ENCODE measurements at regions not wholly inside any gene's neighbourhood (a gene's known extent, or its start where the extent isn't known, plus 50 kb on each side); places are given as distances from the start of the nearest gene placed in this dataset.

- TF ChIP-seq, protein P1, sequence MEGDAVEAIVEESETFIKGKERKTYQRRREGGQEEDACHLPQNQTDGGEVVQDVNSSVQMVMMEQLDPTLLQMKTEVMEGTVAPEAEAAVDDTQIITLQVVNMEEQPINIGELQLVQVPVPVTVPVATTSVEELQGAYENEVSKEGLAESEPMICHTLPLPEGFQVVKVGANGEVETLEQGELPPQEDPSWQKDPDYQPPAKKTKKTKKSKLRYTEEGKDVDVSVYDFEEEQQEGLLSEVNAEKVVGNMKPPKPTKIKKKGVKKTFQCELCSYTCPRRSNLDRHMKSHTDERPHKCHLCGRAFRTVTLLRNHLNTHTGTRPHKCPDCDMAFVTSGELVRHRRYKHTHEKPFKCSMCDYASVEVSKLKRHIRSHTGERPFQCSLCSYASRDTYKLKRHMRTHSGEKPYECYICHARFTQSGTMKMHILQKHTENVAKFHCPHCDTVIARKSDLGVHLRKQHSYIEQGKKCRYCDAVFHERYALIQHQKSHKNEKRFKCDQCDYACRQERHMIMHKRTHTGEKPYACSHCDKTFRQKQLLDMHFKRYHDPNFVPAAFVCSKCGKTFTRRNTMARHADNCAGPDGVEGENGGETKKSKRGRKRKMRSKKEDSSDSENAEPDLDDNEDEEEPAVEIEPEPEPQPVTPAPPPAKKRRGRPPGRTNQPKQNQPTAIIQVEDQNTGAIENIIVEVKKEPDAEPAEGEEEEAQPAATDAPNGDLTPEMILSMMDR (IDR thresholded peaks at IDR 0.05; ENCODE audit: insufficient read depth, low read length): no peak
- TF ChIP-seq, protein P2, sequence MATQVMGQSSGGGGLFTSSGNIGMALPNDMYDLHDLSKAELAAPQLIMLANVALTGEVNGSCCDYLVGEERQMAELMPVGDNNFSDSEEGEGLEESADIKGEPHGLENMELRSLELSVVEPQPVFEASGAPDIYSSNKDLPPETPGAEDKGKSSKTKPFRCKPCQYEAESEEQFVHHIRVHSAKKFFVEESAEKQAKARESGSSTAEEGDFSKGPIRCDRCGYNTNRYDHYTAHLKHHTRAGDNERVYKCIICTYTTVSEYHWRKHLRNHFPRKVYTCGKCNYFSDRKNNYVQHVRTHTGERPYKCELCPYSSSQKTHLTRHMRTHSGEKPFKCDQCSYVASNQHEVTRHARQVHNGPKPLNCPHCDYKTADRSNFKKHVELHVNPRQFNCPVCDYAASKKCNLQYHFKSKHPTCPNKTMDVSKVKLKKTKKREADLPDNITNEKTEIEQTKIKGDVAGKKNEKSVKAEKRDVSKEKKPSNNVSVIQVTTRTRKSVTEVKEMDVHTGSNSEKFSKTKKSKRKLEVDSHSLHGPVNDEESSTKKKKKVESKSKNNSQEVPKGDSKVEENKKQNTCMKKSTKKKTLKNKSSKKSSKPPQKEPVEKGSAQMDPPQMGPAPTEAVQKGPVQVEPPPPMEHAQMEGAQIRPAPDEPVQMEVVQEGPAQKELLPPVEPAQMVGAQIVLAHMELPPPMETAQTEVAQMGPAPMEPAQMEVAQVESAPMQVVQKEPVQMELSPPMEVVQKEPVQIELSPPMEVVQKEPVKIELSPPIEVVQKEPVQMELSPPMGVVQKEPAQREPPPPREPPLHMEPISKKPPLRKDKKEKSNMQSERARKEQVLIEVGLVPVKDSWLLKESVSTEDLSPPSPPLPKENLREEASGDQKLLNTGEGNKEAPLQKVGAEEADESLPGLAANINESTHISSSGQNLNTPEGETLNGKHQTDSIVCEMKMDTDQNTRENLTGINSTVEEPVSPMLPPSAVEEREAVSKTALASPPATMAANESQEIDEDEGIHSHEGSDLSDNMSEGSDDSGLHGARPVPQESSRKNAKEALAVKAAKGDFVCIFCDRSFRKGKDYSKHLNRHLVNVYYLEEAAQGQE (IDR thresholded peaks at IDR 0.05; ENCODE audit: insufficient replicate concordance, low read depth): no peak
- TF ChIP-seq POLR2AphosphoS5 (IDR thresholded peaks at IDR 0.05; ENCODE audit: low read depth): no peak
- no peak for TF ChIP-seq GABPA (IDR thresholded peaks at IDR 0.05; ENCODE audit: low read depth)
Measured at GRCh38 chr10:55065185-55065584, 264.2 kb upstream of the PCDH15 start.

Data from HL-60 (cell line).